GM19397 (cell line): ENCODE measurements at regions not wholly inside any gene's neighbourhood (a gene's known extent, or its start where the extent isn't known, plus 50 kb on each side); places are given as distances from the start of the nearest gene placed in this dataset.
"Not testable (repeated sequence)": the region's sequence is repeated elsewhere in the genome, so short reads cannot be mapped to it uniquely, and the experiment has no call there.

Experiments
- ATAC-seq: cut with Tn5 transposase; IDR thresholded peaks from one replicate; pipeline ENCODE4 v1.9.1; 2021; ENCODE audit warnings: mild to moderate bottlenecking, moderate library complexity; ENCODE audit not compliant: unreplicated experiment

DNA sequence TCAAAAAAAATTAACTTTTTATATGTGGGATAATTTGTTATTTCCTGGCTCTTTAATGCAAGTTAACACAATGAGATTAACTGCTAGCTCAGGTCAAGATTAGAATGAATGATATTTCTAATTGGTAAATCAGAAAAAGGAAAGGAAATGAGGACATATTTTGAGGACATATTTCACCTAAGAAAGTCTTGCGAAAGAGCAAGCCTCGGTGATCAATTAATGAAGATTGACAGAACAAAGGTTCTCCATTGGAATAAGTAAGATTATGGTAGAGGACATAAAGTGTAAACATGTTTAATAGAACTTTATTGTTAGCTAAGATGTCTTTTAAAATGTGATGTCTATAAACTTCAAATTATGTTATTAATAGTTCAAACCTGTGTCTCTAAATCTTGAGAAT lies 1617.8 kb downstream of the KCNT2 start:
- ATAC-seq = no peak

DNA sequence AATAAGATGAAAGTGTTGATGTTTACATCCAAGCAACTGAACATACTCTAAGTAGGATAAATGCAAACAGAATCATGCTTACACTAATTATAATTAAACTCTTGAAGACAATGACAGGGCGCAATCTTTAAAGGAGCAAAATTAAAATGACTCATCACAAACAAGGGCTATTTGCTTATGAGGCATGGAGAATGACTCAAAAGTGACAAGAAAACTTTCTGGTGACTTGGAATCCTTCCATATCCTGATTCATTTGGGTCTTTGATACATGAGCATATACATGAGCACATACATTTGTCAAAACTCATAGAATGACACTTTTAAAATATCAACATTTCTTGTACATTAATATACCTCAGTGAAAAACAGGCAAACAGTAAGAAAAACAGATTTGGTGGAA lies 1632.3 kb downstream of the KCNT2 start:
- no peak for ATAC-seq

DNA sequence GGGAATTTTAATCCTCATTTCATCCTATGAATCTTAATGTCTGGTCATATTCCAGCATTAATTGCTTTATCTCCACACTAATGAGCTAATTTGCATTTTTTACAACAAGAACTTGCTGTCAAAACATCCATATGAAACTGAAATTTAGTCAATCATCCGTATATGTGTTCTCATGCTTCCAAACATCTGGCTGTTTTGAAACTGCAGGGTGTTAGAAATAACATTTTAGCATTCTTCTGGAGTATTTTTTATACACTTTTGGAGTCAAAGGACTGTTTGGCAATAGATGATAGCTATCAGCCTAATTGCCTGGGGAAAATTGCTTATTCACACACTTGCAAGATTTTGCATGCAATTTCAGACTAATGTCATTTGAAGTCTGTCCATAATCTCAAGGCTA lies 1639.3 kb downstream of the KCNT2 start:
- ATAC-seq = no peak

DNA sequence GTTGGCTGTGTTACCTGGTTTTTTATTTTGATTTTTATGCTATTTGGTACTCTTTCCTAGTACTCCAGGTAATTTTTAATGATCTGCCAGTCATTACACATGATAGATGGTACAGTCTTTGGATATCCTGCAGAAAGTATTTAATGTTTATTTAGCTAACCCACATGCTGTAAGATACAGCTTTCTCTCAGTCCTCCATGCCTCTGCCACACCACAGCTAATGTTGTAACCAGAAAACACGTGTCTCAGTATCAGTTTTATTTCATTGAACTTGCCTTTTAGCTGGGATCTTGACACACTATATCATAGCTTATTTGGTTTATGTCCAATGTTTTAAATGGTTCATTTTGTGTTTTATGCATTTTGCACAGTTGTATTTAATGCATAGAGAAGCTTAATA lies 1648.4 kb downstream of the KCNT2 start:
- no peak for ATAC-seq

DNA sequence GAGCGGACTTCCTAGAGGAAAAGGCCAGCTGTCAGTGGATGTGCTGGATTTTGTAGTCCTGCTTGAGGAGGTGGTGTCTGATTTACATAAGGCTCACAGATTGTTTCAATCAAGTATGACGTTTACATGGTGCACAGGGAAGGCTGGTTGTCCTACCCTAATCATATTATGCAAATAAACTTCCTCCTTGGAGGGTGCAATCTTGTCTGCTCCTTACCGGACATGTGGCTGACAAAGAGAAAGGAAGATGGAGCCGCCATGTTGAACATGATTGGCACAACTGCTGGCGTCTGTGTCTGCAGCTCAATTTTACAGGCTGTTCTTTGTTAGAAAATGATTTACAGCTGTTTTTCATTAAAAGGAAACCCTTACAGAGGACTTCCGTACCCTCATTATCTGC lies 1656.1 kb downstream of the KCNT2 start:
- ATAC-seq = no peak

DNA sequence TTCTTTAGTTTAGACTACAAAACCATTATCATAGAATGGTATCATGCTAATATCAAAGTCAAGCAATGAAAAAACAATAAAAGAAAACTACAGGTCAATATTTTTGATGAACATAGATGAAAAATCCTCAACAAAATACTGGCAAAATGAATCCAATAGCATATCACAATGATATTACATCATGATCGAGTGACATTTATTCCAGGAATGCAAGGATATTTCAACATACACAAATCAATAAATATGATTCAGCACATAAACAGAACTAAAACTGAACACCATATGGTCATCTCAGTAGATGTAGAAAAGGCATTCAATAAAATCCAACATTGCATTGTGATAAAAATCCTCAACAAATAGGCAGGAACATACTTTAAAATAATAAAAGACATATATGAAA lies 1657.7 kb downstream of the KCNT2 start:
- ATAC-seq = no peak

DNA sequence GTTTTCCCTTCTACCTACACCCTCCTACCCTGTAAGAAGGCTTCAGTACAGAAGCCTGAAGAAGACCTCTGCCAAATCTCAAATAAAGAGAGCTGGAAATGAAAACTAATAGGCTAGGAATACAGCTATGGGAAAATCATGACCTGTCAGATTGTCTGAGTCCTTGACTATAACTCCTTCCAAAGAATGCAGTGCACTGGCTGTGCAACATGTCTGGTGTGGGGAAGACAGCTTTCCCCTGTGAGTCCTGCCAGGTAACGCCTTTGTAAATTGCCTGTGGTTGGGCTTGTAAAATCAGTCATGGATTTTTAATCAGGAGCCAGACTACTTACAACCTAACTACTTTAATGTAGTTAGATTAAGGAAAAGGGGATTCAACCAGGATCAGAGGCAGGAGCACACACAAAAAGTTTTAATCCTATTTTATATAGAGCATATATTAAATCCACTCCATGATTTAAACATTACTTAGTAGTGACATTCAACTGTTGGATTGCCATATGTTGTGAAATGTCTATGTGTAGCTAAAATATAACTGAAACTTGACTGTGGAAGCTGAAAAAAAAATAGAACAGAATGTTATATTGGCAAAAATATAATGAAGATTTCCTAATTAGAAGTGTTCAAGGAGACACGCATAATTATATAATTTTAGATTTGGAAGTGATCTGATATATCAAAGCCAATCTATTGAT lies 1667.8 kb downstream of the KCNT2 start:
- no peak for ATAC-seq

DNA sequence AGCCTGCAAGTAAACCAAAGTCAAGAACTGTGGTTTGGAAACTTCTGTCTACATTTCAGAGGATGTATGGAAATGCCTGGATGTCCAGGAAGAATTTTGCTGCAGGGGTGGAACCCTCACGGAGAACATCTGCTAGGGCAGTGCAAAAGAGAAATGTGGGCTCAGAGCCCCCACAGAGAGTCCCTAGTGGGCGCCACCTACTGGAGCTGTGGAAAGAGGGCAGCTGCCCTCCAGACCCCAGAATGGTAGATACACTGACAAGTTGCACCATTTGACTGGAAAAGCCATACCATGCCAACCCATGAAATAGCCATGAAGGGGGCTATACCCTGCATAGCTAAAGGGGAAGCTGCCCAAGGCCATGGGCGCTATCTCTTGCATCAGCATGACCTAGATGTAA lies 1672.4 kb downstream of the KCNT2 start:
- ATAC-seq = no peak

DNA sequence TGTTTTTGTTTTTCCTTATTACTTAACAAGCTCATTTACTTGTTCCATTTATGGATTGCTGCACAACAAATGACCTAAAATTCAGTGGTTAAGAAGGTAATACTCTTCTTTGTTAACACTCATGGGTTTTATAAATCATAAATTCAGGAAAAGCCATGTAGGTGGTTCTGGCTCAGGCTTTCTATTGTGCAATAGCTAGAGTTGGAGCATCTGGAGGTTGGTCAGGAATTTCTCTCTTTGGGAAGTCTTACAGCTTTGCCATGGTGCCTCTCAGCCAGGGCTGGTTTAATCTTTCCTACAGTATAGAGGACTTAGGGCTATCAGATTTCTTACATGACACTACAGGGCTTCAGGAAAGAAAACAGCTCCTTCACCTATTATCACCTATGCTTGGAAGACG lies 1677.1 kb downstream of the KCNT2 start:
- no peak for ATAC-seq

DNA sequence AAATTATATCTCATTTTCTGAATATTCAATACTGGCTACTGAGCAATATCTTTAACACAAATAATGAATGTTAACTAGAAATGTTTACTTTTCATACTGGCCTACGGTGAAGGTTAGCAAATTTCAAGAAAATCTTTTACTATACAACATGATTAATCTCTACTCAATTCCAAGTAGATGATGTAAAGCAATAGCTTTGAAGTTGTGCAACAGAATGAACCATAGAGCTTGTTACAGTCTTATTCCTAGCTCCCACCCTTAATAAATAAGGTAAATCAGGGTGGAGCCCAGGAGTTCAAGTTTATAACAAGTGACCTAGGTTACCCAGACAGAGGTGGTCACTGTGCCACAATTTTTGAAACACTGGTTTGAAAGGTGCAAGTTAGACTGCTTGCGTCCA lies 1678.1 kb downstream of the KCNT2 start:
- no peak for ATAC-seq

DNA sequence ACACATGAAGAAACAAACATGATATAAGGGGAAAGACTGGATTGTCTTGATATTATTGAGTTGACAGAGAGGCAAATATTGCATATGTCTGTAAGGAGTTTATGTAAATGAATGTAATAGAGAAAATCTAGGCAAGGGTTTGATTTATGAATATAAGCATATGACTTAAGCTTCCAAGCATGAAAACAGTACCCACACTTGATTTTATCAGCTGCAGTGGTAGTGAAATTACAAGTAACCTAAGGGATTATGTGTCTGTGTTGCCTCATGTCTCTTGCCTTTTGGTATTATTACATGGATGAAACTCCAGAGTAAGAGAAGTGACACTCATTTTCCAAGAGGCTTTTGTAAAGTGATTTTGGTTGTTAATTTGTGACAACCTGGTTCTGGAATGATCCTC lies 1678.9 kb downstream of the KCNT2 start:
- ATAC-seq = no peak

DNA sequence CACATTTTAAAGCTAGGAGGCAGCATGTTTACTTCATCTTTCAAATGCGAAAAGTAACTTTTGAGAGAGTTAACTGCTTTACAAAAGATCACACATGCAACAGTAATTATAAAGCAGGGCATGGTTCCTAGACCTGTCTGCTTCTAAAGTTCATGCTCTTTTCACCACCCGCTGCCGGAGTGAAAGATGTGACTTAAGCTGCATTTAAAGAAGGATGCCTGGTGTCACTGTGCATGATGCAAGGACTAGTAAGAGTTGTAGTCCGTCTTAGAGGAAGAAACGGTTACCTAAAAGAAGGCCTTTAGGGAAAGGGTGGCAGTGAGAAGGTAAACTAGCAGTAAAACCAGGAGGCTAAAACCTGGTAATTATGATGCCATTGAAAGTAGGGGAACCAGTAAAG lies 1689.1 kb downstream of the KCNT2 start:
- ATAC-seq = no peak

DNA sequence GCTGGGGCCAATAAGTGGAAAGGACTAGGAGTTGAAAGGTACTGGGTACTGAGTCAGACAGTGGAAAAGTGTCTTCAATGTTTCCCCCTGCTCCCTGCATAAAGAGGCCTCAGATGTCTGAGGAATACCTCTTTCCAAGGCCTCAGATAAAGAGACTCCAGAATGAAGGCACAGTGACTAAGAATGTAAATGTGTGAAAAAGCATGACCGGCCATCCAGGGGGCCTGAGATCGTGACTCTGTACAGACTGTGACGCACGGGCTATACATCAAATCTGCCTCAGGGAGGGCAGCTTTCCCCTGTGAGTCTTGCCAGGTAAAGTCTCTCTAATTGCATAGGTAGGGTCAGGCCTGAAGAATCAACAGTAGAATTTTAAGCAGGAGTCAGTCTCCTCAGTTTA lies 1690.5 kb downstream of the KCNT2 start:
- no peak for ATAC-seq

DNA sequence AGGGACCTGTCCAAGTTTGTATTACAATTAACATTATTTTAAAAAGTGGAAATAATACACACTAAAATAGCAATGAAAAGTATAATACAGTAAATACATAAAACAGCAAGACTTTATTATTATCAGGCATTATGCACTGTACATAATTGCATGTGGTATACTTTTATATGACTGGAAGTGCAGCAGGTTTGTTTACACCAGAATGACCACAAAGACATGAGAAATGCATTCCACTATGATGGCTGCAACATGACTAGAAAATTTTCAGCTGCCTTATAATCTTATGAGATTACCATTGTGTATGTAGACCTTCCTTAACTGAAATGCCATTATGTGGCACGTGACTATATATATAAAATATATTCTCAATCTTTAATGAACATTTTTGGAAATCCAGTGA lies 1699.6 kb downstream of the KCNT2 start:
- no peak for ATAC-seq

DNA sequence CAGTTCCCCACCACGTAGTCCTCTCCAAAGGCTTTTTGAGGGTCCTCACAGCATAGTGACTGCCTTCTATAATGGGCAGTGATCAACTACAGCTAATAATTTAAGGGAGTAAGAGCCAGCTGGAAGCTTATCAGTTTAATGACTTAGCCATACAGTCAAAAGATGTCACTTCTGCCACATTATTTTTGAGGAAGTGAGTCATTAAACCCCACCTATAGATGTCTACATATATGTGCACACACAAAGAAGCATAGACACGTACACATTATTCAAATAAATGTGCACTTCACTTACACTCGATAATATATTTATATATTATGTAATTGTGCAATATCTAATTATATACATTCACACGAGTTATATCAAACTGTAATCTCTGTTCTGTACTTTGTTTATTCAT lies 1704.7 kb downstream of the KCNT2 start:
- no peak for ATAC-seq

DNA sequence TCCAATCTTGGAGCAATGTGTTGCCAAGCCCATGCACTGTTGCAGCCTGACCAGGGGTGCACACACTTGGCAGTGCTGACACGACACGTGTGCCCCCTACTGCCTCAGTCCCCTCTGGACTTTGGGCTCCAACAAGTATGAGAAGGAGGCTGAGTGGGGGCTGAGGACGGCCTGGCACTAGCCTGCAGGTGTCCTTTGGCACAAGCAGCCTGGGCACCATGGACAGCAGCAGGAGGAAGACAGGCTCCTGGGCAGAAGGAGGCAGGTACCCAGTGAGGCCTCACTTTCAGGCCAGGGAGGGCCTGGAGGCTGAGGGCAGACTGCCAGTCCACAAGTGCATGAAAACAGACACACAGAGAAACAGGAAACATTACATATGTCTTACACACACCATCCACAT lies 1702.9 kb upstream of the B3GALT2 start:
- ATAC-seq = no peak

DNA sequence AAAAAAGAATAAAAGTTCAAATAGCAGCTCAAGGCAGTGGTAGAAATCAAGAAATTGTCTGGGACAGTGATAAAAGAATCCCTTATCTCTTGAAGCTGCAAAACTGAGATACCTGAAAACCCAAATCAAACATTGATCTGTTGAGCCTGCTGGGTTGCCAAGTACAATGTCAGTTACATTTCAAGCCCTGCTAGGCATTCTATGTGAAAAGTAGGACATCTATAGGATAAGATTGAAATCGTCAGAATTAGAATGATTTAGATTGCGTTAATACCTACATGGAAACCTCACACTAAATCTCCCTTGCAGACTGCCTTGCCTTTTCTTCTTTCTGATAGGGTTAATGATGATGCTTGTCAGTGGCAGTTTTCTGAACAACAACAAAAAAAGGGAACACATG lies 1684.4 kb upstream of the B3GALT2 start:
- no peak for ATAC-seq

DNA sequence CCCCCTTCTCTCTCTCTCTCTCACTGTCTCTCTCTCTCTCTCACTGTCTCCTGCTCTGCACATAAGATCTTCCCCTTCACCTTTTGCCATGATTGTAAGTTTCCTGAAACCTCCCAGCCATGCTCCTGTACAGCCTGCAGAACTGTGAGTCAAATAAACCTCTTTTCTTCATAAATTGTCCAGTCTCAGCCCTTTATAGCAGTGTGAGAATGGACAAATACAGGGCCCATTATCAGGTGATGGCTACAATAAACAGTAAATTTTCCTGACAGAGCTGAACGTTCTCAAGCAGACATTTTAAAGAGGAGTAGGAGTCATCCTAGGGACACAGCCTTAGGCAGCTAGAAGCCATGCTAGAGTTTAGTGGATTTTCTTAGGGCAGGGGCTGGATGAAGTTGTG lies 1679.7 kb upstream of the B3GALT2 start:
- no peak for ATAC-seq

DNA sequence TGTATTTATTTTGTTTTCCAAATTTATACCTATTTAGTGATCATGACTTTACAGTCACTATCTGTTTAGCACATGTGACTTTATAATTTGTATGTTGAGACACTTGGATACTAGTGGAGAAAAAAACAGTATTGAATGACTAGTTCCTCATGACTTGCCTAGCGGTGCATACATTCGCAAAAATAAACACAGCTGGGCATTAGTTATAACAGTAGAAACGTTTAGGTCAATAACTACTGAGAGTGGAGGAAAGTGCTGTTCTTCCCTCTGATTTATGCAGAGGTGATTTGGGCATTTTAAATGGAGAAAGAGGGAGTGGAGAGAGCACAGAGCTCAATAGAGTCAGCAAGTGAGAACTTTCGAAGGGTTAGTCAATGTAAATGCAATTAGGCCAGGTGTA lies 1679.0 kb upstream of the B3GALT2 start:
- no peak for ATAC-seq

DNA sequence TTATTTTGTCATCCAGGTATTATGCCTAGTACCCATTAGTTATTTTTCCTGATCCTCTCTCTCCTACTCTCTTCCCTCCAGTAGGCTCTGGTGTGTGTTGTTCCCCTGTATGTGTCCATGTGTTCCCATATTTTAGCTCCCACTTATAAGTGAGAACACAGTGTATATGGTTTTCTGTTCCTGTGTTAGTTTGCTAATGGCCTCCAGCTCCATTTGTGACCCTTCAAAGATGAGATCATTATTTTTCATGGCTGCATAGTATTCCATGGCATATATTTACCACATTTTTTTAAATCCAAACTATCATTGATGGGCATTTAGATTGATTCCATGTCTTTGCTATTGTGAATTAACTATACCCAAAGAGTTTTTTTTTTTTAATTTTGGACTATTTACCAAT lies 1675.7 kb upstream of the B3GALT2 start:
- no peak for ATAC-seq

DNA sequence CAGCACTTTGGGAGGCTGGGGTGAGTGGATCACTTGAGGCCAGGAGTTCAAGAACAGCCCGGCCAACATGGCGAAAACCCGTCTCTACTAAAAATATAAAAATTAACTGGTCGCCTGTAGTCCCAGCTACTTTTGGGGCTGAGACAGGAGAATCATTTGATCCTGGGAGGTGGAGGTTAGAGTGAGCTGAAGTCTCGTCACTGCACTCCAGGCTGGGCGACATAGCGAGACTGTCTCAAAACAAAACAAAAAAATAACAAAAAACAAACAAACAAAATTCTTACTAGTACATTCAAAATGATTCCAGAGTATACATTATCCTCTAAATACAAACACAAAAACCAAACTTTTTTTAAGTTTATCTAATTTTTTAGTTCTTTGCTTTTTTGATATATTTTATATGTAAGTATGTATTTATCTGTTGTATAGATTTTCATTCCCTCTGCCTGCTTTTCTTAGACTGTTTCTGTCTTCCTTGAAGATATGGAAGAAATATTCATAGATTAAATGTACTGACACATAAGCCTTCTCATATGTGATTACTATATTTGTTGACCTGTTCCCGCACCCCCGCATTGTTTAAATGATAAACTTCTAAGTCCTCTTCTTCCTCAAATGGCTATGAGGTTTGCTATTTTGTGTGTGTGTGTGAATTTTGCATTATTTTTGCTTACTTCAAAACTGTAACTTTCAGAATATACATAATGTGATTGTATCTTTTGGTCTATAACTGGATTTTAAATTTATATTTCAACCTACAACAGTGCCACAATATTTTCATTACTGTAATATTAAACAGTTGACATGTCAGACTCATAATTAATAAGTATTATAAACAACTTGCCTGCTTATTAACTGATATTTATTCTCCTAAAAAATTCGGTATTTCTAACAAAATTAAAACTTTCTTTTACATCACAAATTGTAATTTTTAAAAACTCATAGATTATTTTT lies 1674.1 kb upstream of the B3GALT2 start:
- no peak for ATAC-seq

DNA sequence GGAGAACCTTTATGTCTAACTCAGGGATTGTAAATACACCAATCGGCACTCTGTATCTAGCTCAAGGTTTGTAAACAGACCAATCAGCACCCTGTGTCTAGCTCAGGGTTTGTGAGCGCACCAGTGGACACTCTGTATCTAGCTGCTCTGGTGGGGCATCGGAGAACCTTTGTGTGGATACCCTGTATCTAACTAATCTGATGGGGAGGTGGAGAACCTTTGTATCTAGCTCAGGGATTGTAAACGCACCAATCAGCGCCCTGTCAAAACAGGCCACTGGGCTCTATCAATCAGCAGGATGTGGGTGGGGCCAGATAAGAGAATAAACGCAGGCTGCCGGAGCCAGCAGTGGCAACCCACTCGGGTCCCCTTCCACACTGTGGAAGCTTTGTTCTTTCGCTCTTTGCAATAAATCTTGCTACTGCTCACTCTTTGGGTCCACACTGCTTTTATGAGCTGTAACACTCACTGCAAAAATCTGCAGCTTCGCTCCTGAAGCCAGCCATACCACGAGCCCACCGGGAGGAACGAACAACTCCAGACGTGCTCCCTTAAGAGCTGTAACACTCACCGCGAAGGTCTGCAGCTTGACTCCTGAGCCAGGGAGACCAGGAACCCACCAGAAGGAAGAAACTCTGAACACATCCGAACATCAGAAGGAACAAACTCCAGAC lies 1673.2 kb upstream of the B3GALT2 start:
- ATAC-seq = not testable (repeated sequence)
